ENCODE measurements at regions not wholly inside any gene's neighbourhood (a gene's known extent, or its start where the extent isn't known, plus 50 kb on each side); places are given as distances from the start of the nearest gene placed in this dataset.

DNA sequence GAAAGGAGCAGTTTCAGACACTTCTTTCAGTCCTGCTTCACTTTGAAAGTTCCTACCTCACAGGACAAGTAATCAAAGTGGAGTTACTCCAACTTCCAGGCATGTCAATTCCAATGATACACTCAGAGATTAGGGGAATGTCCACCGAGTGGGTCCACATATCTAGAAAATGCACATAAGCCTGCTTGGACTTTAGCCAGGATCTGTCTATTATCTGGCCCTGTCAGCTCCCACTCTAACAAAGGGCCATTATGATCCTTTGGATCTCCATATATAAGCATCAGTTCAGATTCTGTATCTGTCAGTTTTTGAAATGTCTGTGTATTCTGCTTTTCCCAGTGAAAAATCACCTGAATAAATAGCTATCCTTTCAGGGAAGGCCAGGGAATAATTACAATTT is 112.9 kb upstream of the ATXN7L3B start:
- Mint-ChIP-seq H3K4me1 (no peaks in the 10 kb centered on the region), H3K4me3 (no peak overlapping the region), H3K9me3 (no peaks in the 10 kb centered on the region), H3K27me3 (ENCODE audit: insufficient read depth, low read depth, poor library complexity) (no peaks in the 10 kb centered on the region), H3K36me3 (ENCODE audit: low read depth) (no peaks in the 10 kb centered on the region), H3K27ac (no peak overlapping the region)
- Histone ChIP-seq H3K4me3 (no peak overlapping the region), H3K4me1 (ENCODE audit: insufficient read depth) (no peaks in the 10 kb centered on the region), H3K79me2 (replicated peaks; ENCODE audit: insufficient read depth) (no peaks in the 10 kb centered on the region), H3F3A (replicated peaks; ENCODE audit: low read depth) (no peaks in the 10 kb centered on the region), H2AFZ (no peak overlapping the region), H3K27ac (ENCODE audit: low read depth) (no peak overlapping the region), H3K4me2 (no peak overlapping the region), H3K9me2 (ENCODE audit: insufficient read depth) (no peaks in the 10 kb centered on the region), H3K27me3 (ENCODE audit: insufficient read depth) (no peaks in the 10 kb centered on the region), H4K20me1 (replicated peaks; ENCODE audit: insufficient read depth) (no peaks in the 10 kb centered on the region; the same call in 1 of the 2 replicates), H3K36me3 (ENCODE audit: insufficient read depth) (no peaks in the 10 kb centered on the region)
- TF ChIP-seq, protein P1, sequence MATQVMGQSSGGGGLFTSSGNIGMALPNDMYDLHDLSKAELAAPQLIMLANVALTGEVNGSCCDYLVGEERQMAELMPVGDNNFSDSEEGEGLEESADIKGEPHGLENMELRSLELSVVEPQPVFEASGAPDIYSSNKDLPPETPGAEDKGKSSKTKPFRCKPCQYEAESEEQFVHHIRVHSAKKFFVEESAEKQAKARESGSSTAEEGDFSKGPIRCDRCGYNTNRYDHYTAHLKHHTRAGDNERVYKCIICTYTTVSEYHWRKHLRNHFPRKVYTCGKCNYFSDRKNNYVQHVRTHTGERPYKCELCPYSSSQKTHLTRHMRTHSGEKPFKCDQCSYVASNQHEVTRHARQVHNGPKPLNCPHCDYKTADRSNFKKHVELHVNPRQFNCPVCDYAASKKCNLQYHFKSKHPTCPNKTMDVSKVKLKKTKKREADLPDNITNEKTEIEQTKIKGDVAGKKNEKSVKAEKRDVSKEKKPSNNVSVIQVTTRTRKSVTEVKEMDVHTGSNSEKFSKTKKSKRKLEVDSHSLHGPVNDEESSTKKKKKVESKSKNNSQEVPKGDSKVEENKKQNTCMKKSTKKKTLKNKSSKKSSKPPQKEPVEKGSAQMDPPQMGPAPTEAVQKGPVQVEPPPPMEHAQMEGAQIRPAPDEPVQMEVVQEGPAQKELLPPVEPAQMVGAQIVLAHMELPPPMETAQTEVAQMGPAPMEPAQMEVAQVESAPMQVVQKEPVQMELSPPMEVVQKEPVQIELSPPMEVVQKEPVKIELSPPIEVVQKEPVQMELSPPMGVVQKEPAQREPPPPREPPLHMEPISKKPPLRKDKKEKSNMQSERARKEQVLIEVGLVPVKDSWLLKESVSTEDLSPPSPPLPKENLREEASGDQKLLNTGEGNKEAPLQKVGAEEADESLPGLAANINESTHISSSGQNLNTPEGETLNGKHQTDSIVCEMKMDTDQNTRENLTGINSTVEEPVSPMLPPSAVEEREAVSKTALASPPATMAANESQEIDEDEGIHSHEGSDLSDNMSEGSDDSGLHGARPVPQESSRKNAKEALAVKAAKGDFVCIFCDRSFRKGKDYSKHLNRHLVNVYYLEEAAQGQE (IDR thresholded peaks at IDR 0.05; ENCODE audit: unreplicated experiment), result no peak
- no peak for TF ChIP-seq POLR2AphosphoS5 (IDR thresholded peaks at IDR 0.05; ENCODE audit: low read depth)
- no peak for TF ChIP-seq CREB1 (CRISPR knock-in tag; IDR thresholded peaks at IDR 0.05; ENCODE audit: low read depth)
- TF ChIP-seq EZH2phosphoT487 (IDR thresholded peaks at IDR 0.05; ENCODE audit: unreplicated experiment), result no peak
- TF ChIP-seq JUNB (IDR thresholded peaks at IDR 0.05; ENCODE audit: unreplicated experiment), result no peak
- TF ChIP-seq EZH2 (IDR thresholded peaks at IDR 0.05; ENCODE audit: low read depth, unreplicated experiment), result no peak
- TF ChIP-seq, protein P2, sequence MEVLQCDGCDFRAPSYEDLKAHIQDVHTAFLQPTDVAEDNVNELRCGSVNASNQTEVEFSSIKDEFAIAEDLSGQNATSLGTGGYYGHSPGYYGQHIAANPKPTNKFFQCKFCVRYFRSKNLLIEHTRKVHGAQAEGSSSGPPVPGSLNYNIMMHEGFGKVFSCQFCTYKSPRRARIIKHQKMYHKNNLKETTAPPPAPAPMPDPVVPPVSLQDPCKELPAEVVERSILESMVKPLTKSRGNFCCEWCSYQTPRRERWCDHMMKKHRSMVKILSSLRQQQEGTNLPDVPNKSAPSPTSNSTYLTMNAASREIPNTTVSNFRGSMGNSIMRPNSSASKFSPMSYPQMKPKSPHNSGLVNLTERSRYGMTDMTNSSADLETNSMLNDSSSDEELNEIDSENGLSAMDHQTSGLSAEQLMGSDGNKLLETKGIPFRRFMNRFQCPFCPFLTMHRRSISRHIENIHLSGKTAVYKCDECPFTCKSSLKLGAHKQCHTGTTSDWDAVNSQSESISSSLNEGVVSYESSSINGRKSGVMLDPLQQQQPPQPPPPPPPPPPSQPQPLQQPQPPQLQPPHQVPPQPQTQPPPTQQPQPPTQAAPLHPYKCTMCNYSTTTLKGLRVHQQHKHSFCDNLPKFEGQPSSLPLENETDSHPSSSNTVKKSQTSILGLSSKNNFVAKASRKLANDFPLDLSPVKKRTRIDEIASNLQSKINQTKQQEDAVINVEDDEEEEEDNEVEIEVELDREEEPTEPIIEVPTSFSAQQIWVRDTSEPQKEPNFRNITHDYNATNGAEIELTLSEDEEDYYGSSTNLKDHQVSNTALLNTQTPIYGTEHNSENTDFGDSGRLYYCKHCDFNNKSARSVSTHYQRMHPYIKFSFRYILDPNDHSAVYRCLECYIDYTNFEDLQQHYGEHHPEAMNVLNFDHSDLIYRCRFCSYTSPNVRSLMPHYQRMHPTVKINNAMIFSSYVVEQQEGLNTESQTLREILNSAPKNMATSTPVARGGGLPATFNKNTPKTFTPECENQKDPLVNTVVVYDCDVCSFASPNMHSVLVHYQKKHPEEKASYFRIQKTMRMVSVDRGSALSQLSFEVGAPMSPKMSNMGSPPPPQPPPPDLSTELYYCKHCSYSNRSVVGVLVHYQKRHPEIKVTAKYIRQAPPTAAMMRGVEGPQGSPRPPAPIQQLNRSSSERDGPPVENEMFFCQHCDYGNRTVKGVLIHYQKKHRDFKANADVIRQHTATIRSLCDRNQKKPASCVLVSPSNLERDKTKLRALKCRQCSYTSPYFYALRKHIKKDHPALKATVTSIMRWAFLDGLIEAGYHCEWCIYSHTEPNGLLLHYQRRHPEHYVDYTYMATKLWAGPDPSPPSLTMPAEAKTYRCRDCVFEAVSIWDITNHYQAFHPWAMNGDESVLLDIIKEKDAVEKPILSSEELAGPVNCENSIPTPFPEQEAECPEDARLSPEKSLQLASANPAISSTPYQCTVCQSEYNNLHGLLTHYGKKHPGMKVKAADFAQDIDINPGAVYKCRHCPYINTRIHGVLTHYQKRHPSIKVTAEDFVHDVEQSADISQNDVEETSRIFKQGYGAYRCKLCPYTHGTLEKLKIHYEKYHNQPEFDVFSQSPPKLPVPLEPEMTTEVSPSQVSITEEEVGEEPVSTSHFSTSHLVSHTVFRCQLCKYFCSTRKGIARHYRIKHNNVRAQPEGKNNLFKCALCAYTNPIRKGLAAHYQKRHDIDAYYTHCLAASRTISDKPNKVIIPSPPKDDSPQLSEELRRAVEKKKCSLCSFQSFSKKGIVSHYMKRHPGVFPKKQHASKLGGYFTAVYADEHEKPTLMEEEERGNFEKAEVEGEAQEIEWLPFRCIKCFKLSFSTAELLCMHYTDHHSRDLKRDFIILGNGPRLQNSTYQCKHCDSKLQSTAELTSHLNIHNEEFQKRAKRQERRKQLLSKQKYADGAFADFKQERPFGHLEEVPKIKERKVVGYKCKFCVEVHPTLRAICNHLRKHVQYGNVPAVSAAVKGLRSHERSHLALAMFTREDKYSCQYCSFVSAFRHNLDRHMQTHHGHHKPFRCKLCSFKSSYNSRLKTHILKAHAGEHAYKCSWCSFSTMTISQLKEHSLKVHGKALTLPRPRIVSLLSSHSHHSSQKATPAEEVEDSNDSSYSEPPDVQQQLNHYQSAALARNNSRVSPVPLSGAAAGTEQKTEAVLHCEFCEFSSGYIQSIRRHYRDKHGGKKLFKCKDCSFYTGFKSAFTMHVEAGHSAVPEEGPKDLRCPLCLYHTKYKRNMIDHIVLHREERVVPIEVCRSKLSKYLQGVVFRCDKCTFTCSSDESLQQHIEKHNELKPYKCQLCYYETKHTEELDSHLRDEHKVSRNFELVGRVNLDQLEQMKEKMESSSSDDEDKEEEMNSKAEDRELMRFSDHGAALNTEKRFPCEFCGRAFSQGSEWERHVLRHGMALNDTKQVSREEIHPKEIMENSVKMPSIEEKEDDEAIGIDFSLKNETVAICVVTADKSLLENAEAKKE (CRISPR knock-in tag; IDR thresholded peaks at IDR 0.05), result no peak
- TF ChIP-seq ZNF114 (CRISPR knock-in tag; IDR thresholded peaks at IDR 0.05), result no peak
- DNase-seq (ENCODE audit: low spot score) (no peak), ATAC-seq (no peak)

Measured in GM23338 (cell line).